GOT3 (cell line): ENCODE measurements at regions not wholly inside any gene's neighbourhood (a gene's known extent, or its start where the extent isn't known, plus 50 kb on each side); places are given as distances from the start of the nearest gene placed in this dataset.

Source experiments
- DNase-seq: peaks from one replicate; lab custom pipeline; 2025; ENCODE audit warnings: mixed read lengths; lab: John Stamatoyannopoulos, UW

GRCh38 chr18:76546088-76546435 lies 51.0 kb upstream of the ZNF516 start:
- DNase-seq = no peak

GRCh38 chr18:76545433-76546087 lies 50.5 kb upstream of the ZNF516 start:
- DNase-seq = no peak

- no peak for DNase-seq
Measured at GRCh38 chr18:76544511-76545345, 49.7 kb upstream of the ZNF516 start.
